K562 (cell line): ENCODE measurements at regions not wholly inside any gene's neighbourhood (a gene's known extent, or its start where the extent isn't known, plus 50 kb on each side); places are given as distances from the start of the nearest gene placed in this dataset.

Experiments
- CBFA2T2 ChIP-seq: fragments of 450-650 bp; conservative IDR thresholded peaks from 2 replicates; pipeline ENCODE4 v1.6.1; 2017; ENCODE audit warnings: mild to moderate bottlenecking
- MTA1 ChIP-seq: fragments of 450-650 bp; IDR thresholded peaks from 2 replicates; pipeline ENCODE4 v1.6.1; 2017; ENCODE audit warnings: borderline replicate concordance
- POLR2AphosphoS2 ChIP-seq: IDR thresholded peaks from 2 replicates; pipeline ENCODE4 v1.6.1; 2012; ENCODE audit warnings: low read length, improper control_type of control experiment
- RAD21 ChIP-seq, 2 experiments: fragments of 250-450 bp in 1 of 2; fragments of 450-650 bp in 1 of 2; sonication (Bioruptor Pico) in 1 of 2; formaldehyde crosslinking in 1 of 2; IDR thresholded peaks in 1 of 2; conservative IDR thresholded peaks in 1 of 2; 2 replicates each; pipeline versions ENCODE4 v1.4.0 to v1.8.0; 2020 to 2022; ENCODE audit warnings: mild to moderate bottlenecking in 2 of 2, moderate library complexity in 1 of 2
- SMC3 ChIP-seq: conservative IDR thresholded peaks from 2 replicates; pipeline ENCODE4 v1.6.1; 2011; ENCODE audit warnings: low read depth, low read length, improper control_type of control experiment; ENCODE audit not compliant: insufficient read depth
- SRSF3 ChIP-seq: fragments of 200-400 bp; formaldehyde crosslinking; IDR thresholded peaks from 2 replicates; pipeline ENCODE4 v1.6.1; 2016; ENCODE audit warnings: mild to moderate bottlenecking, low read length, moderate library complexity; ENCODE audit not compliant: insufficient read depth
- TF ChIP-seq, protein P1 (sequence below), 2 experiments: fragments of 450-650 bp; formaldehyde crosslinking in 1 of 2; IDR thresholded peaks; 2 replicates each; pipeline versions ENCODE4 v1.4.0 to v1.6.1; 2014 to 2020; ENCODE audit warnings: mild to moderate bottlenecking in 2 of 2, borderline replicate concordance in 1 of 2, low read depth in 1 of 2
- TF ChIP-seq, protein P2 (sequence below), 3 experiments: IDR thresholded peaks in 2 of 3; conservative IDR thresholded peaks in 1 of 3; 2 replicates each; pipeline ENCODE4 v1.5.1; 2011 to 2012; ENCODE audit warnings: low read length in 3 of 3, mild to moderate bottlenecking in 3 of 3, control low read depth in 2 of 3, improper control_type of control experiment in 1 of 3, inconsistent platforms in 1 of 3, low read depth in 1 of 3, mixed read lengths in 1 of 3, moderate library complexity in 1 of 3; ENCODE audit not compliant: insufficient read depth in 2 of 3
- TF ChIP-seq, protein P3 (sequence below): fragments of 250-450 bp; sonication (Bioruptor Pico); IDR thresholded peaks from 2 replicates; pipeline ENCODE4 v1.8.0; 2021; ENCODE audit warnings: borderline replicate concordance, mild to moderate bottlenecking, moderate library complexity; ENCODE audit not compliant: poor library complexity, severe bottlenecking

DNA sequence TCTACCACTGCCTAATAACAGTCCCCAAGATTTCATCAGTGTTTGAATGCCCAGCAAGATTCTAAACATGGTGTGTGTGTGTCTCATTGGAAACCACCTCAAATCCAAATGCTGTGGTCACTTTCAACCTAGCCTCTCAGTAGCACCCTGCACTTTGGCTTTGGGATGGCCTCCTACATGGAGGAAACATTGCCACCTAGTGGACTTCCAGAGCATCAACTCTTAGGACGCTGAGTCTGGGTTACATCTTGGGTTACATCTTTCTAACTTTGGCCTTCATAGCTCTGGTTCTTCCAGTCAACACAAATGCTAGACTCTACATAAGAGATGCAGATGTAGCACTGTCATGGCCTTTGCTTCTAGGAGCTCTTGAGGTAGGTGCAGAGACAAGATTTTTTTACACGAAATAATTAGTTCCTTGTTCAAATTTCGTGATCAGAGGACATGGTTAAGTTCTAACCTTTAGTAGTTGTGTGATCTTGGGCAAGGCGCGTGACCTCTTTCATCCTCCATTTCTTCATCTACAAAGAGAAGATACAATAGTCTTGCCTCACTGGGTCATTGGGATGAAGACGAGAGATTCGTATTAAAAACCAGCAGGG, 113.5 kb upstream of the VASH1 start (continued):
- TF ChIP-seq, protein P1, sequence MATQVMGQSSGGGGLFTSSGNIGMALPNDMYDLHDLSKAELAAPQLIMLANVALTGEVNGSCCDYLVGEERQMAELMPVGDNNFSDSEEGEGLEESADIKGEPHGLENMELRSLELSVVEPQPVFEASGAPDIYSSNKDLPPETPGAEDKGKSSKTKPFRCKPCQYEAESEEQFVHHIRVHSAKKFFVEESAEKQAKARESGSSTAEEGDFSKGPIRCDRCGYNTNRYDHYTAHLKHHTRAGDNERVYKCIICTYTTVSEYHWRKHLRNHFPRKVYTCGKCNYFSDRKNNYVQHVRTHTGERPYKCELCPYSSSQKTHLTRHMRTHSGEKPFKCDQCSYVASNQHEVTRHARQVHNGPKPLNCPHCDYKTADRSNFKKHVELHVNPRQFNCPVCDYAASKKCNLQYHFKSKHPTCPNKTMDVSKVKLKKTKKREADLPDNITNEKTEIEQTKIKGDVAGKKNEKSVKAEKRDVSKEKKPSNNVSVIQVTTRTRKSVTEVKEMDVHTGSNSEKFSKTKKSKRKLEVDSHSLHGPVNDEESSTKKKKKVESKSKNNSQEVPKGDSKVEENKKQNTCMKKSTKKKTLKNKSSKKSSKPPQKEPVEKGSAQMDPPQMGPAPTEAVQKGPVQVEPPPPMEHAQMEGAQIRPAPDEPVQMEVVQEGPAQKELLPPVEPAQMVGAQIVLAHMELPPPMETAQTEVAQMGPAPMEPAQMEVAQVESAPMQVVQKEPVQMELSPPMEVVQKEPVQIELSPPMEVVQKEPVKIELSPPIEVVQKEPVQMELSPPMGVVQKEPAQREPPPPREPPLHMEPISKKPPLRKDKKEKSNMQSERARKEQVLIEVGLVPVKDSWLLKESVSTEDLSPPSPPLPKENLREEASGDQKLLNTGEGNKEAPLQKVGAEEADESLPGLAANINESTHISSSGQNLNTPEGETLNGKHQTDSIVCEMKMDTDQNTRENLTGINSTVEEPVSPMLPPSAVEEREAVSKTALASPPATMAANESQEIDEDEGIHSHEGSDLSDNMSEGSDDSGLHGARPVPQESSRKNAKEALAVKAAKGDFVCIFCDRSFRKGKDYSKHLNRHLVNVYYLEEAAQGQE (IDR thresholded peaks at IDR 0.05; ENCODE audit: borderline replicate concordance), result 0 out of 2 replicates have a peak, but pooled peaks have one; percentile 10
- TF ChIP-seq, protein P1 (CRISPR knock-in tag; IDR thresholded peaks at IDR 0.05; ENCODE audit: low read depth), result no peak
- TF ChIP-seq RAD21 (CRISPR knock-in tag; conservative IDR thresholded peaks at IDR 0.05 in 1 of 2, IDR thresholded peaks at IDR 0.05 in 1 of 2) (peak; percentile 27 to 71; a peak in 3 of 4 replicates), POLR2AphosphoS2 (no peak), MTA1 (no peak), CBFA2T2 (no peak), SRSF3 (no peak), SMC3 (peak; percentile 57)
- TF ChIP-seq, protein P2, sequence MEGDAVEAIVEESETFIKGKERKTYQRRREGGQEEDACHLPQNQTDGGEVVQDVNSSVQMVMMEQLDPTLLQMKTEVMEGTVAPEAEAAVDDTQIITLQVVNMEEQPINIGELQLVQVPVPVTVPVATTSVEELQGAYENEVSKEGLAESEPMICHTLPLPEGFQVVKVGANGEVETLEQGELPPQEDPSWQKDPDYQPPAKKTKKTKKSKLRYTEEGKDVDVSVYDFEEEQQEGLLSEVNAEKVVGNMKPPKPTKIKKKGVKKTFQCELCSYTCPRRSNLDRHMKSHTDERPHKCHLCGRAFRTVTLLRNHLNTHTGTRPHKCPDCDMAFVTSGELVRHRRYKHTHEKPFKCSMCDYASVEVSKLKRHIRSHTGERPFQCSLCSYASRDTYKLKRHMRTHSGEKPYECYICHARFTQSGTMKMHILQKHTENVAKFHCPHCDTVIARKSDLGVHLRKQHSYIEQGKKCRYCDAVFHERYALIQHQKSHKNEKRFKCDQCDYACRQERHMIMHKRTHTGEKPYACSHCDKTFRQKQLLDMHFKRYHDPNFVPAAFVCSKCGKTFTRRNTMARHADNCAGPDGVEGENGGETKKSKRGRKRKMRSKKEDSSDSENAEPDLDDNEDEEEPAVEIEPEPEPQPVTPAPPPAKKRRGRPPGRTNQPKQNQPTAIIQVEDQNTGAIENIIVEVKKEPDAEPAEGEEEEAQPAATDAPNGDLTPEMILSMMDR (IDR thresholded peaks at IDR 0.05 in 2 of 3, conservative IDR thresholded peaks at IDR 0.05 in 1 of 3; ENCODE audit: insufficient read depth in 2 of 3, low read depth in 1 of 3, low read length in 3 of 3), result peak; percentile 69 to 71 (median 70)
- TF ChIP-seq, protein P3, sequence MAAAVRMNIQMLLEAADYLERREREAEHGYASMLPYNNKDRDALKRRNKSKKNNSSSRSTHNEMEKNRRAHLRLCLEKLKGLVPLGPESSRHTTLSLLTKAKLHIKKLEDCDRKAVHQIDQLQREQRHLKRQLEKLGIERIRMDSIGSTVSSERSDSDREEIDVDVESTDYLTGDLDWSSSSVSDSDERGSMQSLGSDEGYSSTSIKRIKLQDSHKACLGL (CRISPR knock-in tag), result no peak
- TF ChIP-seq, all 486 proteins: peak for 5
